ENCODE measurements at regions not wholly inside any gene's neighbourhood (a gene's known extent, or its start where the extent isn't known, plus 50 kb on each side); places are given as distances from the start of the nearest gene placed in this dataset.

GRCh38 chr16:55264949-55265348 is 59.1 kb upstream of the IRX6 start:
- no peak for TF ChIP-seq CTCF (conservative IDR thresholded peaks at IDR 0.05; ENCODE audit: low read depth, low read length)

GRCh38 chr16:55265926-55266325 is 58.1 kb upstream of the IRX6 start:
- no peak overlapping the region for H2AFZ ChIP-seq (ENCODE audit: low read depth)
- no peaks in the 10 kb centered on the region for H3K79me2 ChIP-seq (ENCODE audit: insufficient read depth, low read depth)
- TF ChIP-seq CTCF (conservative IDR thresholded peaks at IDR 0.05; ENCODE audit: low read depth, low read length) = no peak
- H3K27ac ChIP-seq = no peak overlapping the region
- H4K20me1 ChIP-seq (ENCODE audit: insufficient read depth) = no peaks in the 10 kb centered on the region
- no peaks in the 10 kb centered on the region for H3K4me1 ChIP-seq (ENCODE audit: low read depth, poor library complexity, severe bottlenecking)
- no peaks in the 10 kb centered on the region for H3K27me3 ChIP-seq (ENCODE audit: insufficient read depth, low read depth)
- no peak overlapping the region for H3K9ac ChIP-seq
- H3K36me3 ChIP-seq (ENCODE audit: insufficient read depth) = no peaks in the 10 kb centered on the region
- no peak overlapping the region for H3K4me2 ChIP-seq
- no peak overlapping the region for H3K4me3 ChIP-seq (IDR thresholded peaks at IDR 0.05; ENCODE audit: insufficient read depth, low read depth, low read length)

More at GRCh38 chr16:55264949-55265348, 59.1 kb upstream of the IRX6 start:
- no peaks in the 10 kb centered on the region for H3K4me1 ChIP-seq (ENCODE audit: low read depth, poor library complexity, severe bottlenecking)
- no peaks in the 10 kb centered on the region for H3K79me2 ChIP-seq (ENCODE audit: insufficient read depth, low read depth)
- no peak overlapping the region for H2AFZ ChIP-seq (ENCODE audit: low read depth)
- no peaks in the 10 kb centered on the region for H3K36me3 ChIP-seq (ENCODE audit: insufficient read depth)
- H3K27me3 ChIP-seq (ENCODE audit: insufficient read depth, low read depth) = no peaks in the 10 kb centered on the region
- H3K4me3 ChIP-seq (IDR thresholded peaks at IDR 0.05; ENCODE audit: insufficient read depth, low read depth, low read length) = no peak overlapping the region
- H3K9ac ChIP-seq = no peak overlapping the region
- H4K20me1 ChIP-seq (ENCODE audit: insufficient read depth) = no peaks in the 10 kb centered on the region
- H3K27ac ChIP-seq = no peak overlapping the region
- no peak overlapping the region for H3K4me2 ChIP-seq

- H3K4me1 ChIP-seq (ENCODE audit: low read depth, poor library complexity, severe bottlenecking) = no peaks in the 10 kb centered on the region
- H3K36me3 ChIP-seq (ENCODE audit: insufficient read depth) = no peaks in the 10 kb centered on the region
- no peak overlapping the region for H3K27ac ChIP-seq
- no peak for TF ChIP-seq CTCF (conservative IDR thresholded peaks at IDR 0.05; ENCODE audit: low read depth, low read length)
- no peak overlapping the region for H2AFZ ChIP-seq (ENCODE audit: low read depth)
- no peak overlapping the region for H3K4me3 ChIP-seq (IDR thresholded peaks at IDR 0.05; ENCODE audit: insufficient read depth, low read depth, low read length)
- H3K27me3 ChIP-seq (ENCODE audit: insufficient read depth, low read depth) = no peaks in the 10 kb centered on the region
- no peaks in the 10 kb centered on the region for H3K79me2 ChIP-seq (ENCODE audit: insufficient read depth, low read depth)
- no peaks in the 10 kb centered on the region for H4K20me1 ChIP-seq (ENCODE audit: insufficient read depth)
- H3K4me2 ChIP-seq = no peak overlapping the region
- H3K9ac ChIP-seq = no peak overlapping the region
Measured at GRCh38 chr16:55271945-55272513, 52.0 kb upstream of the IRX6 start.

- no peak for TF ChIP-seq CTCF (conservative IDR thresholded peaks at IDR 0.05; ENCODE audit: low read depth, low read length)
- Histone ChIP-seq H3K4me1 (ENCODE audit: low read depth, poor library complexity, severe bottlenecking) (no peaks in the 10 kb centered on the region), H3K4me2 (no peak overlapping the region), H3K9ac (no peak overlapping the region), H4K20me1 (ENCODE audit: insufficient read depth) (no peaks in the 10 kb centered on the region), H3K27me3 (ENCODE audit: insufficient read depth, low read depth) (no peaks in the 10 kb centered on the region), H2AFZ (ENCODE audit: low read depth) (no peak overlapping the region), H3K79me2 (ENCODE audit: insufficient read depth, low read depth) (no peaks in the 10 kb centered on the region), H3K4me3 (IDR thresholded peaks at IDR 0.05; ENCODE audit: insufficient read depth, low read depth, low read length) (no peak overlapping the region), H3K27ac (no peak overlapping the region), H3K36me3 (ENCODE audit: insufficient read depth) (no peaks in the 10 kb centered on the region)
Measured at GRCh38 chr16:55272744-55273143, 51.3 kb upstream of the IRX6 start.
